SK-N-SH (cell line): ENCODE measurements at regions not wholly inside any gene's neighbourhood (a gene's known extent, or its start where the extent isn't known, plus 50 kb on each side); places are given as distances from the start of the nearest gene placed in this dataset.

Source experiments
- CTCF ChIA-PET: fragments of 300-600, 350-600 bp; formaldehyde crosslinking; extraction: SDS; loops from one replicate; lab custom pipeline; 2021; lab: Yijun Ruan, JAX
- POLR2A ChIA-PET: fragments of 350-600 bp; sonication (Branson Sonifier 250); formaldehyde crosslinking; extraction: SDS; loops from one replicate; lab custom pipeline; 2020; ENCODE audit warnings: antibody characterized with exemption, inconsistent platforms; lab: Yijun Ruan, JAX
- DNase-seq: peaks from one replicate; pipeline ENCODE4 v3.0.0; 2012
- H2AFZ ChIP-seq: fragments of 200-600 bp; sonication (generic); 2 replicates; pipeline ENCODE4 v1.8.1; 2016; ENCODE audit warnings: antibody characterized with exemption, mild to moderate bottlenecking, low read depth
- H3F3A ChIP-seq: fragments of 200-600 bp; sonication (generic); replicated peaks from 2 replicates; pipeline ENCODE3; 2016; ENCODE audit warnings: antibody characterized with exemption, mild to moderate bottlenecking; ENCODE audit not compliant: insufficient read depth
- H3K27ac ChIP-seq, 2 experiments: fragments of 200-500 bp in 1 of 2; fragments of 200-600 bp in 1 of 2; sonication (Bioruptor generic) in 1 of 2; sonication (generic), shearing (Covaris generic) in 1 of 2; 2 replicates each; pipeline versions ENCODE4 v1.5.1 to v1.6.1; 2014 to 2016; ENCODE audit warnings: low read depth in 2 of 2, inconsistent platforms in 1 of 2, low read length in 1 of 2, mild to moderate bottlenecking in 1 of 2, mixed read lengths in 1 of 2
- H3K27me3 ChIP-seq: fragments of 200-600 bp; sonication (generic), shearing (Covaris generic); 2 replicates; pipeline ENCODE4 v1.6.1; 2016; ENCODE audit warnings: mixed run types; ENCODE audit not compliant: insufficient read depth
- H3K36me3 ChIP-seq, 2 experiments: fragments of 200-500 bp in 1 of 2; fragments of 200-600 bp in 1 of 2; sonication (Bioruptor generic) in 1 of 2; sonication (generic) in 1 of 2; replicated peaks in 1 of 2; 2 replicates each; pipeline versions ENCODE3 to v1.5.1; 2014 to 2016; ENCODE audit warnings: low read length in 1 of 2, mild to moderate bottlenecking in 1 of 2; ENCODE audit not compliant: insufficient read depth in 2 of 2, control insufficient read depth in 1 of 2
- H3K4me1 ChIP-seq, 2 experiments: fragments of 200-500 bp in 1 of 2; fragments of 200-600 bp in 1 of 2; sonication (Bioruptor generic) in 1 of 2; sonication (generic), shearing (Covaris generic) in 1 of 2; 2 replicates each; pipeline versions ENCODE4 v1.5.1 to v1.6.1; 2014 to 2016; ENCODE audit warnings: low read depth in 1 of 2, low read length in 1 of 2, mixed run types in 1 of 2; ENCODE audit not compliant: insufficient read depth in 2 of 2, control insufficient read depth in 1 of 2
- H3K4me2 ChIP-seq: fragments of 200-600 bp; sonication (generic), shearing (Covaris generic); 2 replicates; pipeline ENCODE4 v1.6.1; 2017; ENCODE audit warnings: mixed run types
- H3K4me3 ChIP-seq, 2 experiments: fragments of 200-500 bp in 1 of 2; fragments of 200-600 bp in 1 of 2; sonication (Bioruptor generic) in 1 of 2; sonication (generic), shearing (Covaris generic) in 1 of 2; 2 replicates each; pipeline versions ENCODE4 v1.5.1 to v1.8.1; 2014 to 2016; ENCODE audit warnings: low read depth in 2 of 2, inconsistent platforms in 1 of 2, low read length in 1 of 2, mild to moderate bottlenecking in 1 of 2, mixed read lengths in 1 of 2, moderate library complexity in 1 of 2
- H3K79me2 ChIP-seq: fragments of 200-600 bp; sonication (generic); 2 replicates; pipeline ENCODE4 v1.8.1; 2017; ENCODE audit warnings: mild to moderate bottlenecking; ENCODE audit not compliant: insufficient read depth
- H3K9ac ChIP-seq: fragments of 200-600 bp; sonication (generic); 2 replicates; pipeline ENCODE4 v1.6.1; 2017; ENCODE audit warnings: mixed run types
- H3K9me2 ChIP-seq: fragments of 200-600 bp; sonication (generic); 2 replicates; pipeline ENCODE4 v1.6.1; 2017; ENCODE audit warnings: mixed run types
- H3K9me3 ChIP-seq: fragments of 200-600 bp; sonication (generic); 2 replicates; pipeline ENCODE4 v1.6.1; 2017; ENCODE audit warnings: mixed run types, mild to moderate bottlenecking, moderate library complexity
- H4K20me1 ChIP-seq: fragments of 200-600 bp; sonication (generic); 2 replicates; pipeline ENCODE4 v1.6.1; 2017; ENCODE audit warnings: mild to moderate bottlenecking, mixed run types; ENCODE audit not compliant: insufficient read depth
- FOSL2 ChIP-seq: IDR thresholded peaks from 2 replicates; pipeline ENCODE4 v1.4.0; 2012; ENCODE audit warnings: low read depth, mild to moderate bottlenecking, moderate library complexity, borderline replicate concordance
- JUND ChIP-seq: IDR thresholded peaks from 2 replicates; pipeline ENCODE4 v1.4.0; 2012
- SIN3A ChIP-seq: IDR thresholded peaks from 2 replicates; pipeline ENCODE4 v1.6.1; 2012; ENCODE audit warnings: low read depth, mild to moderate bottlenecking, low read length, moderate library complexity, borderline replicate concordance
- SMC3 ChIP-seq: IDR thresholded peaks from 2 replicates; pipeline ENCODE4 v1.6.1; 2012; ENCODE audit warnings: low read depth, low read length, improper control_type of control experiment
- TEAD4 ChIP-seq: IDR thresholded peaks from 2 replicates; pipeline ENCODE4 v1.4.0; 2012; ENCODE audit warnings: mild to moderate bottlenecking, borderline replicate concordance; ENCODE audit not compliant: insufficient read depth
- YY1 ChIP-seq: IDR thresholded peaks from 2 replicates; pipeline ENCODE4 v1.4.0; 2012; ENCODE audit warnings: low read depth, mild to moderate bottlenecking
- whole genome bisulfite sequencing: methylation state at CpG from one replicate; pipeline ENCODE4 v1.1.6; 2017; ENCODE audit warnings: low lambda C conversion rate; 5-methylcytosine and 5-hydroxymethylcytosine counted together
- TF ChIP-seq, protein P1 (sequence below): fragments of 150-350 bp; IDR thresholded peaks from 2 replicates; pipeline ENCODE4 v1.6.1; 2016; ENCODE audit warnings: mild to moderate bottlenecking, low read depth, low read length
- TF ChIP-seq, protein P2 (sequence below): IDR thresholded peaks from 2 replicates; pipeline ENCODE4 v1.4.0; 2012; ENCODE audit warnings: low read depth, borderline replicate concordance
- TF ChIP-seq, protein P3 (sequence below): IDR thresholded peaks from 2 replicates; pipeline ENCODE4 v1.6.1; 2012; ENCODE audit warnings: mild to moderate bottlenecking, low read depth, low read length, moderate library complexity
- TF ChIP-seq, protein P4 (sequence below): fragments of 150-350 bp; IDR thresholded peaks from 2 replicates; pipeline ENCODE4 v1.6.1; 2017; ENCODE audit warnings: antibody characterized with exemption, low read length, low read depth, borderline replicate concordance
- TF ChIP-seq, protein P5 (sequence below): IDR thresholded peaks from 2 replicates; pipeline ENCODE4; 2012
- TF ChIP-seq, protein P6 (sequence below): fragments of 200-600 bp; sonication (generic); IDR thresholded peaks from 2 replicates; pipeline ENCODE4 v1.6.1; 2017; ENCODE audit warnings: antibody characterized with exemption, mild to moderate bottlenecking, moderate library complexity

DNA sequence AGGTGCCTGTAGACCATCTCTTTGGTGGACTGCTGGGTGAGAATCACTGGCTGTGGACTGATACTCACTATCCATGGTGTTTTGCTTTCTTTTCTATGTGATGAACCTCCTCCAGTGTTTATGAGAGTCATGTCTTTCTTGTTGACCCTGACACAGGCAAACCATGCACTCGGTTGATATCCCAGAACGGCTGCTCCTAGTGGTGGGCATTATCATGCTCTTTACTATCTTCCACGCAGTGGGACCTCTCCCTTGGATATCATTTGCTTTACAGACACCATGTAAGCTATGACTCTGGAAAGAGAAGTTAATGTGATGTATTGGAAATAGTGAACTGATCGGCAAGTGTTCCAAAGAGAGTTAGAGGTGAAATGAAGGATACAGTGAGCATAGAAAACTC is 1455.6 kb downstream of the BRINP3 start:
- Histone ChIP-seq H3K9me2 (no peaks in the 10 kb centered on the region), H3K36me3 (no peaks in the 10 kb centered on the region), H3K27ac (no peak overlapping the region), H4K20me1 (no peaks in the 10 kb centered on the region), H3F3A (no peaks in the 10 kb centered on the region), H3K9me3 (no peaks in the 10 kb centered on the region; the same call in 1 of the 2 replicates), H2AFZ (no peak overlapping the region), H3K27me3 (no peaks in the 10 kb centered on the region), H3K4me2 (no peak overlapping the region), H3K9ac (no peak overlapping the region), H3K4me3 (no peak overlapping the region), H3K4me1 (no peaks in the 10 kb centered on the region), H3K79me2 (no peaks in the 10 kb centered on the region)
- CTCF ChIA-PET, result no interaction called here
- POLR2A ChIA-PET, result no interaction called here
- TF ChIP-seq, protein P1, sequence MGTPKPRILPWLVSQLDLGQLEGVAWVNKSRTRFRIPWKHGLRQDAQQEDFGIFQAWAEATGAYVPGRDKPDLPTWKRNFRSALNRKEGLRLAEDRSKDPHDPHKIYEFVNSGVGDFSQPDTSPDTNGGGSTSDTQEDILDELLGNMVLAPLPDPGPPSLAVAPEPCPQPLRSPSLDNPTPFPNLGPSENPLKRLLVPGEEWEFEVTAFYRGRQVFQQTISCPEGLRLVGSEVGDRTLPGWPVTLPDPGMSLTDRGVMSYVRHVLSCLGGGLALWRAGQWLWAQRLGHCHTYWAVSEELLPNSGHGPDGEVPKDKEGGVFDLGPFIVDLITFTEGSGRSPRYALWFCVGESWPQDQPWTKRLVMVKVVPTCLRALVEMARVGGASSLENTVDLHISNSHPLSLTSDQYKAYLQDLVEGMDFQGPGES, result no peak
- TF ChIP-seq JUND (no peak), TEAD4 (no peak), SIN3A (no peak), SMC3 (no peak), FOSL2 (no peak), YY1 (no peak)
- TF ChIP-seq, protein P2, sequence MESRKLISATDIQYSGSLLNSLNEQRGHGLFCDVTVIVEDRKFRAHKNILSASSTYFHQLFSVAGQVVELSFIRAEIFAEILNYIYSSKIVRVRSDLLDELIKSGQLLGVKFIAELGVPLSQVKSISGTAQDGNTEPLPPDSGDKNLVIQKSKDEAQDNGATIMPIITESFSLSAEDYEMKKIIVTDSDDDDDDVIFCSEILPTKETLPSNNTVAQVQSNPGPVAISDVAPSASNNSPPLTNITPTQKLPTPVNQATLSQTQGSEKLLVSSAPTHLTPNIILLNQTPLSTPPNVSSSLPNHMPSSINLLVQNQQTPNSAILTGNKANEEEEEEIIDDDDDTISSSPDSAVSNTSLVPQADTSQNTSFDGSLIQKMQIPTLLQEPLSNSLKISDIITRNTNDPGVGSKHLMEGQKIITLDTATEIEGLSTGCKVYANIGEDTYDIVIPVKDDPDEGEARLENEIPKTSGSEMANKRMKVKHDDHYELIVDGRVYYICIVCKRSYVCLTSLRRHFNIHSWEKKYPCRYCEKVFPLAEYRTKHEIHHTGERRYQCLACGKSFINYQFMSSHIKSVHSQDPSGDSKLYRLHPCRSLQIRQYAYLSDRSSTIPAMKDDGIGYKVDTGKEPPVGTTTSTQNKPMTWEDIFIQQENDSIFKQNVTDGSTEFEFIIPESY, result no peak
- TF ChIP-seq, protein P3, sequence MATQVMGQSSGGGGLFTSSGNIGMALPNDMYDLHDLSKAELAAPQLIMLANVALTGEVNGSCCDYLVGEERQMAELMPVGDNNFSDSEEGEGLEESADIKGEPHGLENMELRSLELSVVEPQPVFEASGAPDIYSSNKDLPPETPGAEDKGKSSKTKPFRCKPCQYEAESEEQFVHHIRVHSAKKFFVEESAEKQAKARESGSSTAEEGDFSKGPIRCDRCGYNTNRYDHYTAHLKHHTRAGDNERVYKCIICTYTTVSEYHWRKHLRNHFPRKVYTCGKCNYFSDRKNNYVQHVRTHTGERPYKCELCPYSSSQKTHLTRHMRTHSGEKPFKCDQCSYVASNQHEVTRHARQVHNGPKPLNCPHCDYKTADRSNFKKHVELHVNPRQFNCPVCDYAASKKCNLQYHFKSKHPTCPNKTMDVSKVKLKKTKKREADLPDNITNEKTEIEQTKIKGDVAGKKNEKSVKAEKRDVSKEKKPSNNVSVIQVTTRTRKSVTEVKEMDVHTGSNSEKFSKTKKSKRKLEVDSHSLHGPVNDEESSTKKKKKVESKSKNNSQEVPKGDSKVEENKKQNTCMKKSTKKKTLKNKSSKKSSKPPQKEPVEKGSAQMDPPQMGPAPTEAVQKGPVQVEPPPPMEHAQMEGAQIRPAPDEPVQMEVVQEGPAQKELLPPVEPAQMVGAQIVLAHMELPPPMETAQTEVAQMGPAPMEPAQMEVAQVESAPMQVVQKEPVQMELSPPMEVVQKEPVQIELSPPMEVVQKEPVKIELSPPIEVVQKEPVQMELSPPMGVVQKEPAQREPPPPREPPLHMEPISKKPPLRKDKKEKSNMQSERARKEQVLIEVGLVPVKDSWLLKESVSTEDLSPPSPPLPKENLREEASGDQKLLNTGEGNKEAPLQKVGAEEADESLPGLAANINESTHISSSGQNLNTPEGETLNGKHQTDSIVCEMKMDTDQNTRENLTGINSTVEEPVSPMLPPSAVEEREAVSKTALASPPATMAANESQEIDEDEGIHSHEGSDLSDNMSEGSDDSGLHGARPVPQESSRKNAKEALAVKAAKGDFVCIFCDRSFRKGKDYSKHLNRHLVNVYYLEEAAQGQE, result no peak
- TF ChIP-seq, protein P4, sequence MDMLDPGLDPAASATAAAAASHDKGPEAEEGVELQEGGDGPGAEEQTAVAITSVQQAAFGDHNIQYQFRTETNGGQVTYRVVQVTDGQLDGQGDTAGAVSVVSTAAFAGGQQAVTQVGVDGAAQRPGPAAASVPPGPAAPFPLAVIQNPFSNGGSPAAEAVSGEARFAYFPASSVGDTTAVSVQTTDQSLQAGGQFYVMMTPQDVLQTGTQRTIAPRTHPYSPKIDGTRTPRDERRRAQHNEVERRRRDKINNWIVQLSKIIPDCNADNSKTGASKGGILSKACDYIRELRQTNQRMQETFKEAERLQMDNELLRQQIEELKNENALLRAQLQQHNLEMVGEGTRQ, result no peak
- TF ChIP-seq, protein P5, sequence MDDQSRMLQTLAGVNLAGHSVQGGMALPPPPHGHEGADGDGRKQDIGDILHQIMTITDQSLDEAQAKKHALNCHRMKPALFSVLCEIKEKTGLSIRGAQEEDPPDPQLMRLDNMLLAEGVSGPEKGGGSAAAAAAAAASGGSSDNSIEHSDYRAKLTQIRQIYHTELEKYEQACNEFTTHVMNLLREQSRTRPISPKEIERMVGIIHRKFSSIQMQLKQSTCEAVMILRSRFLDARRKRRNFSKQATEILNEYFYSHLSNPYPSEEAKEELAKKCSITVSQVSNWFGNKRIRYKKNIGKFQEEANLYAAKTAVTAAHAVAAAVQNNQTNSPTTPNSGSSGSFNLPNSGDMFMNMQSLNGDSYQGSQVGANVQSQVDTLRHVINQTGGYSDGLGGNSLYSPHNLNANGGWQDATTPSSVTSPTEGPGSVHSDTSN, result no peak
- TF ChIP-seq, protein P6, sequence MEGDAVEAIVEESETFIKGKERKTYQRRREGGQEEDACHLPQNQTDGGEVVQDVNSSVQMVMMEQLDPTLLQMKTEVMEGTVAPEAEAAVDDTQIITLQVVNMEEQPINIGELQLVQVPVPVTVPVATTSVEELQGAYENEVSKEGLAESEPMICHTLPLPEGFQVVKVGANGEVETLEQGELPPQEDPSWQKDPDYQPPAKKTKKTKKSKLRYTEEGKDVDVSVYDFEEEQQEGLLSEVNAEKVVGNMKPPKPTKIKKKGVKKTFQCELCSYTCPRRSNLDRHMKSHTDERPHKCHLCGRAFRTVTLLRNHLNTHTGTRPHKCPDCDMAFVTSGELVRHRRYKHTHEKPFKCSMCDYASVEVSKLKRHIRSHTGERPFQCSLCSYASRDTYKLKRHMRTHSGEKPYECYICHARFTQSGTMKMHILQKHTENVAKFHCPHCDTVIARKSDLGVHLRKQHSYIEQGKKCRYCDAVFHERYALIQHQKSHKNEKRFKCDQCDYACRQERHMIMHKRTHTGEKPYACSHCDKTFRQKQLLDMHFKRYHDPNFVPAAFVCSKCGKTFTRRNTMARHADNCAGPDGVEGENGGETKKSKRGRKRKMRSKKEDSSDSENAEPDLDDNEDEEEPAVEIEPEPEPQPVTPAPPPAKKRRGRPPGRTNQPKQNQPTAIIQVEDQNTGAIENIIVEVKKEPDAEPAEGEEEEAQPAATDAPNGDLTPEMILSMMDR, result no peak
- 73% methylated on average over 4 of the region's 4 CpGs for WGBS
- DNase-seq, result no peak
